HG02571 (cell line): ENCODE measurements at regions not wholly inside any gene's neighbourhood (a gene's known extent, or its start where the extent isn't known, plus 50 kb on each side); places are given as distances from the start of the nearest gene placed in this dataset.

Source experiments
- ATAC-seq: cut with Tn5 transposase; IDR thresholded peaks from one replicate; pipeline ENCODE4 v1.9.1; 2021; ENCODE audit warnings: mild to moderate bottlenecking, moderate library complexity; ENCODE audit not compliant: unreplicated experiment

DNA sequence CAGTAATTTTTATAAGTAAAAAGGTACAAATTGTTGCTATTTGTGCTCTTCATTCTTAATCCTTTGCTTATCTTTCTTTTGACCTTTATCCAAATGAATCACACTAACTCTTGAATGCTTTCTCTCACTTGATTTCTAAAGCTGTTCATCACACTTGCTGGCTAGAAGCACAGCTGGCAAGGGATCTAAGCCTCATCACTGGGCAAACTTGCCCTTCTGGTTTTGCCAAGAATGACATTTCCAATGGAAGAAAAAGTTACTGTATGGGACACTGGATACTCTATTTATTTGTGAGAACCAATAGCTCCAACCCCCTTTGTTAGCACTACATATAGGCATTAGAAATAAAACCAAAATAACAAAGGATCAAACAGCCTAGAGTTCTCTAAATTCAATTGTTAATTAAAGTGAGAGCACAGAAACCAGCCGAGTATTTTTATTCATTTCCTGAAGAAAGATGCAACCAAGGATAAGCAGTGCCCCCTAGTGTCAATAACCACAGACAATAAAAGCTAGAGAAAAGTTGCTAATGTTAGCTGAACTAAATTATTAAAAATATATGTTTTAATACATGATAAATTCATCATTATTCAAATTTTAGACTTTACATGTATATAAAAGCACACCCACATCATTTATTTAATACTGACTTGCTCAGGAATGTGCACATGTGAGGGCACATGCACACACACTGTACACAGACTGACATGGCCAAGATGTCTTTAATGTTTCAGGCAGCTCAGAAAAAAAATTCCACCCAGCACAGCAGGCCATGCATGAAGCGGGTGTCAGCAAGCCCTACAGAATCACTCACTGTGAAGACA is 59.8 kb upstream of the POU5F2 start:
- ATAC-seq, result no peak

DNA sequence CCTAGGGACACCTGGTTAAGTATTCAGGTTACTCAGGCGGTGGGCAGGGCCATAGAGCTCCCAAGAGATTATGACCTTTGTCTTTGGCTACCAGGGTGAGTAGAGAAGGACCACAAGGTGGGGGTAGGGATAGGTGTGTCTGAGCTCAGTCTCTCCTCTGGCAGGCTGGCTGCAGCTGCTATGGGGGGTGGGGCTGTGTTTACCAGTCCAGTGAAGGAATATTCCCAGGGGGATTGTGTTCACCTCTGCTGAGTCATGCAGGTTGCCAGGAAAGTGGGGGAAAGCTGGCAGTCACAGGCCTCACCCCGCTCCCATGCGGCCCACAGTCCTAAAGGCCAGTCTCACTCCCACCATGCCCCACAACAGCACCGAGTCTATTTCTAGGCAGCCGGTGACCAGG is 53.6 kb upstream of the POU5F2 start:
- ATAC-seq, result no peak

DNA sequence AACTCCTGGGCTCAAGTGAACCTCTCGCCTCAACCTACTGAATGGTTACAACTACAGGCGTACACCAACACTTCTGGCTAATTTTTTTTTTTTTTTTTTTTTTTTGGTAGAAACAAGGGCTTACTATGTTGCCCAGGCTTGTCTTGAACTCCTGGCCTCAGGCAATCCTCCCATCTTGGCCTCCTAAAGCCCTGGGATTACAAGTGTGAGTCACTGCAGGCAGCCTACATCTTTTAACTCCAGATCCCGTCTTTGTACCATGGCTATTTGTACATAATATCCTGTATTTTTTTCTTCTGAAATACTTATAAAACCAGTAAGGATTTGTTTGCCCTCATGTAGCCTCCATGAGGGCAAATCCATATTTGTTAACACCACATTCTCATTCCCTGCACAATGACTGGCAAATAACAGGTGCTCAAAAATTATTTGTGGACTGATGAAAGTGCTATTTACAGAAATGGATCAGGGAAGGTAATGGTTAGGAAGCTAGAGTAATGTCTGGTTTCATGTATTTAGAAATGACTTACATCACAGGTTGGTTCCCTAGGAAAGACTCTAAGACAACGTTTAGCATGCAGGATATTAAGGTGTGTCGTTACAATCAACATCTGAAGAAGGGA is 51.9 kb upstream of the POU5F2 start:
- ATAC-seq, result no peak

DNA sequence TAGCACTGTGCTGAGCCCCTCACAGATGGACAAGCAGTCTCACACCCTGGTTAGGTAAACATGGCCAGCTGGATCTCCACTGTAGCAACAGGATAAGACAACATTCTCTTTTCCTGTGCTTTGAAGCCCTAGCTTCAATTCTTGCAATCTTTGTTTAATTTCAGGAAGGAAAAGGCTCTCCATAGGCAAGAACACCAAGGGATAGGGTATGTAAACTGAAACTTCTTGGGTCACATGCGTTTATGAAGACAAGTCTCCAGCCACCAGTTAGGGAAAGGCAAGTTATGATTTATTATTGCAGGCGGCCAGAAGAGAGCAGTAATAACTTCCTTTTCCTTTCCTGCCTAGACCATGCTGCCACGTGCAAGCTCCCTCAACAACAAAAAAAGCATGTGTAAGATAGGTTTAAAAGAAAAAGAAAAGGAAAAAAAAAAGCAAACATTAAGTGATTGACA is 50.1 kb upstream of the POU5F2 start:
- ATAC-seq, result no peak
